Heart left ventricle (tissue), 13 donors: ENCODE measurements at regions not wholly inside any gene's neighbourhood (a gene's known extent, or its start where the extent isn't known, plus 50 kb on each side); places are given as distances from the start of the nearest gene placed in this dataset.

ENCODE experiments used
- POLR2A ChIP-seq, 2 donors: fragments of 450-650 bp; IDR thresholded peaks; one replicate each; pipeline ENCODE4 v1.6.1; 2017; ENCODE audit warnings: antibody characterized with exemption in 2 of 2, mild to moderate bottlenecking in 2 of 2, moderate library complexity in 2 of 2
- TF ChIP-seq, protein P1 (sequence below), 12 donors: fragments of 200-600 bp; sonication (generic) in 4 of 12; IDR thresholded peaks; one replicate each; pipeline versions ENCODE4 v1.5.0 to v1.8.0; 2018 to 2022; ENCODE audit warnings: antibody characterized with exemption in 12 of 12, mild to moderate bottlenecking in 5 of 12
- donor health status: ischemic (EF 13 %, LVEDD 7.1; RV severe dilation, severe dysfunction).
- donor health status: DM: no; HTN: yes; CAD: no.
- donor health status: DM: no; HTN: no; CAD: no.
- donor health status: ischemic (EF 25% LVEDD 6.9; RV normal size, moderate dysfunction).
- donor health status: ischemic (EF 25% LVEDD 5.7; RV mildly dilated, moderate dysfunction).
- donor health status: ischemic (EF 35%, LVEDD 5.7; RV mildly dilated, moderate dysfunction).
- donor health status: nonischemic (EF 11% LVEDD 7.7; RV severe dilation, severe dysfunction).
- donor health status: DM: yes; HTN: yes; CAD: no.
- donor health status: PGD.
- donor health status: ischemic (EF 29% LVEDD 5.4; RV normal size, mild dysfunction).
- donor health status: nonischemic (EF 23%, LVEDD 6.1; RV moderate dilation, normal function).

DNA sequence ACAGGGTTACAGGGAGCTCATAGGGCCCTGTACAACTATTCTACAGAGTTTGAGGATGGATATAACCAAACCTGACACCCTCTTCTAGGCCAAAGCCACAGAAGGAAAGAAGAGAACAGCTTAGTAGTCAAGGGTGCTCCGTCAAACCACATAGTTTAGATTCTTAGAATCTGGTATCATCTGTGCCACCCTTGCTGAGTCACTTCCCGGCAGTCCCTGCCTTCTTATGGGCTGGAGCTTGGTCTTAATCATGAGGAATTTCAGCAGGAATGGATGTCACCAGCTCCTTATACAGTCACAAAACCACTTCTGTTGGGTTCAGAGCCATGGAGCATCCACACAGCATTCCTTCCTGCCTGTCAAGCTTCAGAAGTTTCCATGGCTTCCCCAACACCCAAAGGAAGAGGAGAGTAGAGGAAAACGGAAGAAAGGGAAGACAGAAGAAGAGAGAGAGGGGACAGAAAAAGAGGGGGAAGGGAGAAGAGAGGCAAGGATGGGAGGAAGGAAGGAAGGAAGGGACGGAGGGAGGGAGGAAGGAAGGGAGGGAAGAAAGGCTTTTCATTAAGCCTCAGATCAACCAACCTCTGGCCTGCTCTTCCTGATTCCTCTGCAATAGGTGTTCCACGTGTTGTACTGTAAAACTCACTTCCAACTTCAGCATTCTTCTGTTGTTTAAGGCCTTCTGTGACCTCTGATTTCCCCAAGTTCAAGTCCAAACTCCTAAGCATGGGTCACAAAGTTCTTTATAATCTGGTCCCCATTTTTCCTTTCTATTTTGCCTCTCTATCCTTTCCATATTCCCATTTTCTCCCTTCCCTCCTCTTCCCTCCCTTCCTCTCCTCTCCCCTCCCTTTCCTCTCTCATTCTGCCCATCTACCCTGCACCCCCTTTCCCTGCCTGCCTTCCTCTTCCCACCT, 246.1 kb upstream of the TNP1 start:
- TF ChIP-seq, protein P1, sequence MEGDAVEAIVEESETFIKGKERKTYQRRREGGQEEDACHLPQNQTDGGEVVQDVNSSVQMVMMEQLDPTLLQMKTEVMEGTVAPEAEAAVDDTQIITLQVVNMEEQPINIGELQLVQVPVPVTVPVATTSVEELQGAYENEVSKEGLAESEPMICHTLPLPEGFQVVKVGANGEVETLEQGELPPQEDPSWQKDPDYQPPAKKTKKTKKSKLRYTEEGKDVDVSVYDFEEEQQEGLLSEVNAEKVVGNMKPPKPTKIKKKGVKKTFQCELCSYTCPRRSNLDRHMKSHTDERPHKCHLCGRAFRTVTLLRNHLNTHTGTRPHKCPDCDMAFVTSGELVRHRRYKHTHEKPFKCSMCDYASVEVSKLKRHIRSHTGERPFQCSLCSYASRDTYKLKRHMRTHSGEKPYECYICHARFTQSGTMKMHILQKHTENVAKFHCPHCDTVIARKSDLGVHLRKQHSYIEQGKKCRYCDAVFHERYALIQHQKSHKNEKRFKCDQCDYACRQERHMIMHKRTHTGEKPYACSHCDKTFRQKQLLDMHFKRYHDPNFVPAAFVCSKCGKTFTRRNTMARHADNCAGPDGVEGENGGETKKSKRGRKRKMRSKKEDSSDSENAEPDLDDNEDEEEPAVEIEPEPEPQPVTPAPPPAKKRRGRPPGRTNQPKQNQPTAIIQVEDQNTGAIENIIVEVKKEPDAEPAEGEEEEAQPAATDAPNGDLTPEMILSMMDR (IDR thresholded peaks at IDR 0.05) = no peak
- TF ChIP-seq POLR2A (IDR thresholded peaks at IDR 0.05) = no peak
